ENCODE measurements at regions not wholly inside any gene's neighbourhood (a gene's known extent, or its start where the extent isn't known, plus 50 kb on each side); places are given as distances from the start of the nearest gene placed in this dataset.

- Histone ChIP-seq H4K5ac (ENCODE audit: insufficient read length, low read depth, low read length) (no peak overlapping the region), H2BK12ac (ENCODE audit: low read depth, low read length) (no peak overlapping the region), H3K23ac (ENCODE audit: insufficient read length) (no peak overlapping the region), H3K36me3 (ENCODE audit: control insufficient read depth in 2 of 4, insufficient read depth in 4 of 4, low read length in 3 of 4) (no peaks in the 10 kb centered on the region), H3K4ac (replicated peaks; ENCODE audit: insufficient read length, low read depth, low read length) (no peak overlapping the region), H3K18ac (ENCODE audit: extremely low read depth, low read length) (no peak overlapping the region), H4K8ac (ENCODE audit: extremely low read depth, insufficient read depth, low read length) (no peak overlapping the region), H3K4me3 (ENCODE audit: extremely low read depth in 1 of 4, insufficient read depth in 2 of 4, low read depth in 3 of 4, low read length in 4 of 4) (no peak overlapping the region), H2AK5ac (ENCODE audit: low read depth, low read length) (no peak overlapping the region), H2BK20ac (ENCODE audit: low read length) (no peak overlapping the region), H3K56ac (replicated peaks; ENCODE audit: insufficient read length, low read depth, low read length) (no peak overlapping the region), H3K79me2 (ENCODE audit: control insufficient read depth in 1 of 2, insufficient read depth in 2 of 2, low read length in 2 of 2) (no peaks in the 10 kb centered on the region), H3K9ac (replicated peaks in 1 of 4; ENCODE audit: extremely low read depth in 1 of 4, low read depth in 3 of 4, low read length in 3 of 4) (no peak overlapping the region), H3K4me1 (replicated peaks in 1 of 4; ENCODE audit: control insufficient read depth in 3 of 4, insufficient read depth in 4 of 4, low read length in 3 of 4) (no peaks in the 10 kb centered on the region), H4K20me1 (replicated peaks in 1 of 2; ENCODE audit: control insufficient read depth in 1 of 2, insufficient read depth in 2 of 2, low read length in 2 of 2) (no peaks in the 10 kb centered on the region), H2BK120ac (replicated peaks; ENCODE audit: low read depth, low read length) (no peak overlapping the region), H4K91ac (replicated peaks; ENCODE audit: insufficient read length, low read length) (no peak overlapping the region), H3K9me3 (ENCODE audit: insufficient read depth in 2 of 2, low read depth in 1 of 2, low read length in 1 of 2) (peaks cover 0 to 6% of the 10 kb centered on the region in 2 experiments; a peak in 1 of 4 replicates), H2AFZ (ENCODE audit: low read length) (0 out of 2 replicates have a peak overlapping the region, but pooled peaks have one; percentile 40), H3K79me1 (ENCODE audit: low read depth, low read length) (no peaks in the 10 kb centered on the region), H3K23me2 (ENCODE audit: low read depth, low read length) (no peaks in the 10 kb centered on the region), H3K14ac (ENCODE audit: insufficient read length) (no peak overlapping the region), H3K4me2 (ENCODE audit: insufficient read depth in 1 of 2, low read depth in 2 of 2, low read length in 2 of 2) (no peak overlapping the region), H2BK15ac (ENCODE audit: low read length) (no peak overlapping the region), H3K27ac (ENCODE audit: low read depth, low read length) (no peak overlapping the region), H3K27me3 (replicated peaks in 1 of 4; ENCODE audit: control insufficient read depth in 3 of 4, extremely low read depth in 1 of 4, insufficient read depth in 3 of 4, low read length in 3 of 4) (no peaks in the 10 kb centered on the region; a peak in 3 of 7 replicates), H2BK5ac (ENCODE audit: low read depth, low read length) (no peak overlapping the region)
- CTCF ChIA-PET (ENCODE audit: partially characterized antibody): no interaction called here
- 72% methylated on average over 12 of the region's 12 CpGs; no CpG with 5 or more reads in 1 of the 2 experiments for WGBS, 2 experiments (ENCODE audit: extremely low coverage in 1 of 2, insufficient coverage in 1 of 2, insufficient read length in 1 of 2, insufficient replicate concordance in 2 of 2, low coverage in 1 of 2, low lambda C conversion rate in 2 of 2, missing lambda C conversion rate in 1 of 2)
- DNase-seq (ENCODE audit: low read depth in 1 of 2, low spot score in 2 of 2): no peak
- FAIRE-seq: no peak
- TF ChIP-seq CTBP2 (IDR thresholded peaks at IDR 0.05; ENCODE audit: borderline replicate concordance, insufficient read depth, insufficient read length, low read length): no peak
- POLR2A ChIA-PET (ENCODE audit: partially characterized antibody): no interaction called here
Measured at GRCh38 chr20:60239956-60240355, 281.7 kb downstream of the CDH26 start.

All from H1 (cell line).